GM12878 (cell line): ENCODE measurements at regions not wholly inside any gene's neighbourhood (a gene's known extent, or its start where the extent isn't known, plus 50 kb on each side); places are given as distances from the start of the nearest gene placed in this dataset.

ENCODE experiments used
- ATAC-seq: fragments of 200-7000 bp; cut with Tn5 transposase; 3 replicates; pipeline ENCODE4 v1.9.1; 2020; ENCODE audit warnings: mild to moderate bottlenecking, moderate library complexity
- BruUV-seq: library from RNA; stranded (reverse); fragments of 400-500 nt; replicated peaks from 2 replicates; lab custom pipeline; 2021; lab: Mats Ljungman, UMichigan
- CTCF ChIA-PET: fragments of 300-600 bp; sonication (Branson Sonifier 250); formaldehyde crosslinking; extraction: SDS; loops from one replicate; lab custom pipeline; 2021; ENCODE audit warnings: inconsistent platforms; lab: Yijun Ruan, JAX
- POLR2A ChIA-PET: fragments of 350-600 bp; formaldehyde crosslinking; extraction: SDS; loops from one replicate; lab custom pipeline; 2021; ENCODE audit warnings: inconsistent platforms; lab: Charles Lee
- RAD21 ChIA-PET: fragments of 300-600 bp; sonication (Branson Sonifier 250); formaldehyde crosslinking; loops from one replicate; lab custom pipeline; 2023; ENCODE audit warnings: antibody characterized with exemption; ENCODE audit not compliant: unreplicated experiment; lab: Charles Lee
- SMC1A ChIA-PET: fragments of 300-600 bp; sonication (Branson Sonifier 250); formaldehyde crosslinking; loops from one replicate; lab custom pipeline; 2023; ENCODE audit not compliant: unreplicated experiment, uncharacterized antibody; lab: Charles Lee
- DNase-seq: peaks from one replicate; pipeline ENCODE4 v3.0.0-alpha.2; 2011; ENCODE audit warnings: low read depth, low spot score
- FAIRE-seq: peaks from 3 replicates; lab custom pipeline; 2011; peaks lifted over from hg19 to GRCh38; lab: Jason Lieb, UNC
- H2AFZ ChIP-seq: 2 replicates; pipeline ENCODE4 v1.6.0; 2011; ENCODE audit warnings: low read depth, low read length, control low read depth; ENCODE audit not compliant: control insufficient read depth
- H3K27ac ChIP-seq: 2 replicates; pipeline ENCODE4 v1.5.1; 2011; ENCODE audit warnings: control low read depth; ENCODE audit not compliant: control insufficient read depth, insufficient read depth
- H3K27me3 ChIP-seq, 2 experiments: replicated peaks in 1 of 2; 2 replicates each; pipeline versions ENCODE4 v1.6.0 to v1.6.1; 2011; ENCODE audit warnings: low read length in 1 of 2; ENCODE audit not compliant: control insufficient read depth in 2 of 2, insufficient read depth in 2 of 2
- H3K36me3 ChIP-seq, 2 experiments: 2 replicates each; pipeline ENCODE4 v1.5.1; 2011; ENCODE audit warnings: low read length in 1 of 2; ENCODE audit not compliant: control insufficient read depth in 2 of 2, insufficient read depth in 2 of 2
- H3K4me1 ChIP-seq: 2 replicates; pipeline ENCODE4 v1.6.1; 2011; ENCODE audit warnings: mild to moderate bottlenecking, low read length, moderate library complexity, mixed read lengths; ENCODE audit not compliant: control insufficient read depth, insufficient read depth
- H3K4me2 ChIP-seq: 2 replicates; pipeline ENCODE4 v1.6.0; 2011; ENCODE audit warnings: control low read depth; ENCODE audit not compliant: control insufficient read depth, insufficient read depth
- H3K4me3 ChIP-seq: fragments of 200-600 bp; sonication (generic); 2 replicates; pipeline ENCODE4 v1.5.1; 2016
- H3K79me2 ChIP-seq: 2 replicates; pipeline ENCODE4 v1.6.0; 2011; ENCODE audit warnings: low read length; ENCODE audit not compliant: control insufficient read depth, insufficient read depth
- H3K9ac ChIP-seq: 2 replicates; pipeline ENCODE4 v1.8.0; 2011; ENCODE audit warnings: low read length, control low read depth, mixed read lengths; ENCODE audit not compliant: control insufficient read depth, insufficient read depth
- H3K9me3 ChIP-seq: replicated peaks from 3 replicates; pipeline ENCODE4 v1.5.1; 2011; ENCODE audit warnings: mild to moderate bottlenecking, low read length; ENCODE audit not compliant: control insufficient read depth, insufficient read depth
- H4K20me1 ChIP-seq: 2 replicates; pipeline ENCODE4 v1.6.0; 2011; ENCODE audit not compliant: control insufficient read depth, insufficient read depth
- BCL11A ChIP-seq: IDR thresholded peaks from 2 replicates; pipeline ENCODE4 v1.6.1; 2011; ENCODE audit warnings: low read depth, low read length
- CBX3 ChIP-seq: fragments of 200-600 bp; sonication (generic); IDR thresholded peaks from 2 replicates; pipeline ENCODE4 v1.6.1; 2016; ENCODE audit warnings: low read depth, borderline replicate concordance
- EGR1 ChIP-seq, 2 experiments: IDR thresholded peaks; 1 replicate in 1 of 2; 2 replicates in 1 of 2; pipeline ENCODE4 v1.6.1; 2011 to 2012; ENCODE audit warnings: low read depth in 2 of 2, low read length in 2 of 2, borderline replicate concordance in 1 of 2, mild to moderate bottlenecking in 1 of 2, moderate library complexity in 1 of 2
- EZH2 ChIP-seq: IDR thresholded peaks from 2 replicates; pipeline ENCODE4 v1.6.1; 2012; ENCODE audit warnings: low read depth, mild to moderate bottlenecking, control low read depth, inconsistent platforms, low read length, borderline replicate concordance; ENCODE audit not compliant: control insufficient read depth
- NRF1 ChIP-seq: conservative IDR thresholded peaks from 2 replicates; pipeline ENCODE4 v1.6.1; 2011; ENCODE audit warnings: mild to moderate bottlenecking, low read depth, low read length, improper control_type of control experiment
- PKNOX1 ChIP-seq: fragments of 450-650 bp; IDR thresholded peaks from 2 replicates; pipeline ENCODE4 v1.6.1; 2016; ENCODE audit warnings: mild to moderate bottlenecking
- RUNX3 ChIP-seq: IDR thresholded peaks from 2 replicates; pipeline ENCODE4 v1.6.1; 2012; ENCODE audit warnings: low read length, inconsistent platforms
- TCF3 ChIP-seq: IDR thresholded peaks from 2 replicates; pipeline ENCODE4 v1.6.1; 2012; ENCODE audit warnings: low read depth, mild to moderate bottlenecking, low read length, borderline replicate concordance; ENCODE audit not compliant: insufficient read depth
- ZNF24 ChIP-seq: fragments of 450-650 bp; IDR thresholded peaks from 2 replicates; pipeline ENCODE4 v1.6.1; 2017; ENCODE audit warnings: antibody characterized with exemption, mild to moderate bottlenecking
- ZNF622 ChIP-seq: fragments of 450-650 bp; IDR thresholded peaks from 2 replicates; pipeline ENCODE4 v1.6.1; 2017; ENCODE audit warnings: mild to moderate bottlenecking, inconsistent platforms
- WGBS: methylation state at CpG from one replicate; pipeline ENCODE4 v1.1.6; 2016; ENCODE audit warnings: low lambda C conversion rate; ENCODE audit not compliant: insufficient replicate concordance, insufficient coverage; ENCODE audit errors: missing lambda C conversion rate; 5-methylcytosine and 5-hydroxymethylcytosine counted together
- in situ Hi-C: fragments of 300-500 bp; cut with MboI; formaldehyde crosslinking; loops from 9 replicates; pipeline ENCODE4 v1.14.3; 2018; ENCODE audit warnings: mixed read lengths
- intact Hi-C: fragments of 100-400 bp; cut with micrococcal nuclease; formaldehyde crosslinking; loops from one replicate; pipeline ENCODE4 v1.14.2; 2022; ENCODE audit not compliant: unreplicated experiment

GRCh38 chr4:176504118-176504517 is 184.4 kb downstream of the SPCS3 start (continued):
- TF ChIP-seq EGR1 (IDR thresholded peaks at IDR 0.05; ENCODE audit: borderline replicate concordance in 1 of 2, low read depth in 2 of 2, low read length in 2 of 2) (no peak), PKNOX1 (no peak), RUNX3 (no peak), NRF1 (no peak), BCL11A (no peak), CBX3 (no peak), ZNF622 (no peak), EZH2 (no peak), TCF3 (no peak)

GRCh38 chr4:176507845-176508533 is 188.2 kb downstream of the SPCS3 start:
- RAD21 ChIA-PET, result no interaction called here
- H3K4me1 ChIP-seq, result no peaks in the 10 kb centered on the region
- BruUV-seq, result no TSS peak
- intact Hi-C loops, result no loop called here
- H3K9me3 ChIP-seq, result no peaks in the 10 kb centered on the region
- H3K4me3 ChIP-seq, result no peak overlapping the region
- no peak overlapping the region for H3K27ac ChIP-seq
- SMC1A ChIA-PET, result no interaction called here
- in situ Hi-C loops, result no loop called here
- H3K36me3 ChIP-seq, result no peaks in the 10 kb centered on the region
- H3K27me3 ChIP-seq, result no peaks in the 10 kb centered on the region
- DNase-seq (no peak), ATAC-seq (no peak), FAIRE-seq (no peak)
- H3K4me2 ChIP-seq, result no peak overlapping the region
- H4K20me1 ChIP-seq, result no peaks in the 10 kb centered on the region
- no peak overlapping the region for H2AFZ ChIP-seq
- POLR2A ChIA-PET, result no interaction called here
- H3K79me2 ChIP-seq, result no peaks in the 10 kb centered on the region
- CTCF ChIA-PET, result no interaction called here
- WGBS, result 42% methylated on average over 8 of the region's 8 CpGs
- no peak for TF ChIP-seq ZNF24
- no peak overlapping the region for H3K9ac ChIP-seq
